CD14-positive monocyte (primary cell): ENCODE measurements at regions not wholly inside any gene's neighbourhood (a gene's known extent, or its start where the extent isn't known, plus 50 kb on each side); places are given as distances from the start of the nearest gene placed in this dataset.

Experiments
- DNase-seq, 3 donors: peaks; one replicate each; pipeline ENCODE4 v3.0.0-alpha.2; 2011 to 2022
- H2AFZ ChIP-seq: 2 replicates; pipeline ENCODE4 v1.6.0; 2012; ENCODE audit warnings: mild to moderate bottlenecking, low read depth, low read length, inconsistent platforms; ENCODE audit not compliant: insufficient read depth, poor library complexity, severe bottlenecking
- H3K27ac ChIP-seq, 2 donors: 1 replicate in 1 of 2; 2 replicates in 1 of 2; pipeline ENCODE4 v1.5.1; 2012 to 2013; ENCODE audit warnings: low read length in 2 of 2, control low read depth in 1 of 2, inconsistent platforms in 1 of 2, low read depth in 1 of 2, mild to moderate bottlenecking in 1 of 2
- H3K27me3 ChIP-seq, 2 donors: one replicate each; pipeline versions ENCODE4 v1.6.0 to v1.6.1; 2011 to 2013; ENCODE audit warnings: low read length in 2 of 2; ENCODE audit not compliant: control insufficient read depth in 2 of 2, insufficient read depth in 2 of 2
- H3K36me3 ChIP-seq, 2 donors: replicated peaks in 1 of 2; 1 replicate in 1 of 2; 2 replicates in 1 of 2; pipeline versions ENCODE4 v1.5.1 to v1.6.1; 2012 to 2013; ENCODE audit warnings: low read length in 2 of 2, control low read depth in 1 of 2, inconsistent platforms in 1 of 2, mild to moderate bottlenecking in 1 of 2; ENCODE audit not compliant: insufficient read depth in 2 of 2, control insufficient read depth in 1 of 2
- H3K4me1 ChIP-seq, 2 donors: 1 replicate in 1 of 2; 2 replicates in 1 of 2; pipeline versions ENCODE4 v1.5.1 to v1.6.1; 2012 to 2013; ENCODE audit warnings: low read length in 2 of 2, control low read depth in 1 of 2, inconsistent platforms in 1 of 2, mild to moderate bottlenecking in 1 of 2, moderate library complexity in 1 of 2; ENCODE audit not compliant: insufficient read depth in 2 of 2, control insufficient read depth in 1 of 2
- H3K4me2 ChIP-seq: replicated peaks from 2 replicates; pipeline ENCODE3; 2012; ENCODE audit warnings: low read length, moderate library complexity, mild to moderate bottlenecking; ENCODE audit not compliant: poor library complexity, severe bottlenecking; ENCODE audit errors: extremely low read depth
- H3K4me3 ChIP-seq, 3 experiments: fragments of 200-600 bp in 1 of 3; sonication (generic) in 1 of 3; replicated peaks in 1 of 3; 1 replicate in 2 of 3; 2 replicates in 1 of 3; pipeline ENCODE4 v1.5.1; 2011 to 2013; ENCODE audit warnings: low read length in 3 of 3, mild to moderate bottlenecking in 3 of 3, control low read depth in 2 of 3, low read depth in 2 of 3, inconsistent platforms in 1 of 3, moderate library complexity in 1 of 3
- H3K79me2 ChIP-seq: 2 replicates; pipeline ENCODE4 v1.6.0; 2012; ENCODE audit warnings: mild to moderate bottlenecking, control low read depth, inconsistent platforms, low read length, moderate library complexity; ENCODE audit not compliant: insufficient read depth
- H3K9ac ChIP-seq: 2 replicates; pipeline ENCODE4 v1.6.0; 2017; ENCODE audit warnings: low read length, mild to moderate bottlenecking; ENCODE audit not compliant: insufficient read depth, poor library complexity, severe bottlenecking
- H3K9me3 ChIP-seq, 2 donors: replicated peaks in 1 of 2; 1 replicate in 1 of 2; 2 replicates in 1 of 2; pipeline versions ENCODE4 v1.5.1 to v1.6.1; 2012 to 2013; ENCODE audit warnings: low read length in 2 of 2, control low read depth in 1 of 2; ENCODE audit not compliant: control insufficient read depth in 1 of 2, insufficient read depth in 1 of 2
- H4K20me1 ChIP-seq: 2 replicates; pipeline ENCODE4 v1.6.0; 2012; ENCODE audit warnings: mild to moderate bottlenecking, low read length, control low read depth, moderate library complexity; ENCODE audit not compliant: insufficient read depth
- H3K27ac Mint-ChIP-seq, 7 donors: one replicate each; pipeline ENCODE4 v1.8.0; 2020; ENCODE audit warnings: mild to moderate bottlenecking in 7 of 7, mixed read lengths in 7 of 7, moderate library complexity in 6 of 7, inconsistent platforms in 2 of 7
- H3K27me3 Mint-ChIP-seq, 3 donors: one replicate each; pipeline ENCODE4 v1.8.0; 2021 to 2022; ENCODE audit warnings: low read depth in 3 of 3, mild to moderate bottlenecking in 3 of 3, mixed read lengths in 3 of 3, moderate library complexity in 3 of 3, inconsistent platforms in 1 of 3
- H3K36me3 Mint-ChIP-seq, 2 donors: one replicate each; pipeline ENCODE4 v1.8.0; 2020; ENCODE audit warnings: mixed read lengths in 2 of 2, inconsistent platforms in 1 of 2, mild to moderate bottlenecking in 1 of 2
- H3K4me1 Mint-ChIP-seq: one replicate; pipeline ENCODE4 v1.8.0; 2020; ENCODE audit warnings: mild to moderate bottlenecking, mixed read lengths
- H3K4me3 Mint-ChIP-seq, 2 donors: one replicate each; pipeline ENCODE4 v1.8.0; 2020; ENCODE audit warnings: mild to moderate bottlenecking in 2 of 2, mixed read lengths in 2 of 2, moderate library complexity in 1 of 2
- H3K9me3 Mint-ChIP-seq, 7 donors: one replicate each; pipeline ENCODE4 v1.8.0; 2020 to 2022; ENCODE audit warnings: mixed read lengths in 7 of 7, mild to moderate bottlenecking in 6 of 7, moderate library complexity in 6 of 7, inconsistent platforms in 2 of 7
- CTCF ChIP-seq: fragments of 200-600 bp; IDR thresholded peaks from one replicate; pipeline ENCODE4 v1.8.0; 2022; ENCODE audit warnings: antibody characterized with exemption, mild to moderate bottlenecking
- WGBS: methylation state at CpG from one replicate; pipeline ENCODE4 v1.1.5; 2013; ENCODE audit warnings: missing lambda C conversion rate; ENCODE audit not compliant: insufficient coverage; 5-methylcytosine and 5-hydroxymethylcytosine counted together
- intact Hi-C, 2 donors: fragments of 100-400 bp; cut with micrococcal nuclease; formaldehyde crosslinking; loops; one replicate each; pipeline versions ENCODE4 v1.15.0 to v1.15.1; 2023

GRCh38 chr3:193021506-193022010 is 103.9 kb upstream of the MB21D2 start:
- intact Hi-C loops = no loop called here
- Histone ChIP-seq H3K4me1 (peaks cover 0 to 9% of the 10 kb centered on the region in 2 donors), H3K27me3 (no peaks in the 10 kb centered on the region), H3K27ac (no peak overlapping the region), H3K9ac (no peak overlapping the region), H2AFZ (no peak overlapping the region), H3K9me3 (no peaks in the 10 kb centered on the region), H3K4me3 (no peak overlapping the region), H3K79me2 (no peaks in the 10 kb centered on the region), H3K36me3 (no peaks in the 10 kb centered on the region), H4K20me1 (no peaks in the 10 kb centered on the region), H3K4me2 (no peak overlapping the region)
- no peak overlapping the region for H3K4me3 Mint-ChIP-seq
- peaks cover 0 to 6% (median 1%) of the 10 kb centered on the region in 7 donors for H3K9me3 Mint-ChIP-seq
- H3K27me3 Mint-ChIP-seq = peaks cover 0 to 3% (median 1%) of the 10 kb centered on the region in 3 donors
- H3K36me3 Mint-ChIP-seq = no peaks in the 10 kb centered on the region
- no peak for DNase-seq
- no peak overlapping the region for H3K27ac Mint-ChIP-seq
- peaks cover 8% of the 10 kb centered on the region for H3K4me1 Mint-ChIP-seq
- 93% methylated on average over 4 of the region's 7 CpGs for WGBS
- no peak for TF ChIP-seq CTCF

GRCh38 chr3:193023218-193023617 is 105.6 kb upstream of the MB21D2 start:
- Histone ChIP-seq H3K27ac (no peak overlapping the region), H3K27me3 (no peaks in the 10 kb centered on the region), H3K36me3 (no peaks in the 10 kb centered on the region), H3K9me3 (no peaks in the 10 kb centered on the region), H4K20me1 (no peaks in the 10 kb centered on the region), H3K4me2 (no peak overlapping the region), H3K9ac (no peak overlapping the region), H3K79me2 (no peaks in the 10 kb centered on the region), H3K4me3 (no peak overlapping the region), H3K4me1 (no peaks in the 10 kb centered on the region), H2AFZ (no peak overlapping the region)
- WGBS = no CpG with 5 or more reads among the region's 1 CpG
- H3K4me1 Mint-ChIP-seq = no peaks in the 10 kb centered on the region
- no peak for DNase-seq
- H3K9me3 Mint-ChIP-seq = peaks cover 0 to 3% (median 0%) of the 10 kb centered on the region in 7 donors
- no peak for TF ChIP-seq CTCF
- H3K36me3 Mint-ChIP-seq = no peaks in the 10 kb centered on the region
- intact Hi-C loops = no loop called here
- no peak overlapping the region for H3K4me3 Mint-ChIP-seq
- peaks cover 3 to 4% (median 3%) of the 10 kb centered on the region in 3 donors for H3K27me3 Mint-ChIP-seq
- no peak overlapping the region for H3K27ac Mint-ChIP-seq
